ENCODE measurements at regions not wholly inside any gene's neighbourhood (a gene's known extent, or its start where the extent isn't known, plus 50 kb on each side); places are given as distances from the start of the nearest gene placed in this dataset.

- TF ChIP-seq CTCF (IDR thresholded peaks at IDR 0.05) (no peak), POLR2A (IDR thresholded peaks at IDR 0.05; ENCODE audit: low read length) (no peak), KDM5A (IDR thresholded peaks at IDR 0.05) (no peak), ZFP36 (IDR thresholded peaks at IDR 0.05; ENCODE audit: borderline replicate concordance, partially characterized antibody) (no peak), REST (IDR thresholded peaks at IDR 0.05) (no peak), EP300 (IDR thresholded peaks at IDR 0.05) (no peak), CEBPB (IDR thresholded peaks at IDR 0.05) (no peak), CHD2 (IDR thresholded peaks at IDR 0.05; ENCODE audit: low read length, partially characterized antibody) (no peak), MAFK (IDR thresholded peaks at IDR 0.05; ENCODE audit: partially characterized antibody) (no peak), SMC3 (IDR thresholded peaks at IDR 0.05) (no peak), PBX3 (IDR thresholded peaks at IDR 0.05) (no peak), ESRRA (IDR thresholded peaks at IDR 0.05; ENCODE audit: borderline replicate concordance, low read length) (no peak)
Observed at GRCh38 chr2:12617366-12617765, 99.4 kb upstream of the TRIB2 start.

All from A549 (cell line).